HG03139 (cell line): ENCODE measurements at regions not wholly inside any gene's neighbourhood (a gene's known extent, or its start where the extent isn't known, plus 50 kb on each side); places are given as distances from the start of the nearest gene placed in this dataset.

Experiments used
- ATAC-seq: cut with Tn5 transposase; IDR thresholded peaks from one replicate; pipeline ENCODE4 v1.9.1; 2021; ENCODE audit not compliant: unreplicated experiment

GRCh38 chr2:4134551-4135550, 431.5 kb downstream of the DCDC2C start:
- ATAC-seq, result no peak

- no peak for ATAC-seq
These were observed 432.4 kb downstream of the DCDC2C start for GRCh38 chr2:4135765-4136164.

GRCh38 chr2:4139316-4139715, 435.9 kb downstream of the DCDC2C start:
- no peak for ATAC-seq

- no peak for ATAC-seq
These were observed 436.4 kb downstream of the DCDC2C start for GRCh38 chr2:4139731-4140130.

GRCh38 chr2:4140281-4140970, 437.1 kb downstream of the DCDC2C start:
- ATAC-seq, result no peak

- no peak for ATAC-seq
These were observed 441.4 kb downstream of the DCDC2C start for GRCh38 chr2:4144731-4145130.

- ATAC-seq, result no peak
These were observed 448.1 kb downstream of the DCDC2C start for GRCh38 chr2:4151521-4151920.

- no peak for ATAC-seq
These were observed 448.7 kb downstream of the DCDC2C start for GRCh38 chr2:4152051-4152450.

GRCh38 chr2:4168834-4169233, 465.5 kb downstream of the DCDC2C start:
- no peak for ATAC-seq

- no peak for ATAC-seq
These were observed 471.4 kb downstream of the DCDC2C start for GRCh38 chr2:4174796-4175195.

GRCh38 chr2:4175343-4175742, 472.0 kb downstream of the DCDC2C start:
- ATAC-seq, result no peak

GRCh38 chr2:4180631-4181030, 477.3 kb downstream of the DCDC2C start:
- ATAC-seq, result no peak

- ATAC-seq, result no peak
These were observed 477.7 kb downstream of the DCDC2C start for GRCh38 chr2:4181062-4181461.

GRCh38 chr2:4188561-4188960, 485.2 kb downstream of the DCDC2C start:
- no peak for ATAC-seq

- ATAC-seq, result no peak
These were observed 487.2 kb downstream of the DCDC2C start for GRCh38 chr2:4190548-4190947.

GRCh38 chr2:4192119-4192518, 488.7 kb downstream of the DCDC2C start:
- no peak for ATAC-seq

GRCh38 chr2:4214444-4215205, 511.2 kb downstream of the DCDC2C start:
- no peak for ATAC-seq

GRCh38 chr2:4217737-4218136, 514.4 kb downstream of the DCDC2C start:
- no peak for ATAC-seq

GRCh38 chr2:4219101-4219500, 515.7 kb downstream of the DCDC2C start:
- ATAC-seq, result no peak

GRCh38 chr2:4219571-4219970, 516.2 kb downstream of the DCDC2C start:
- no peak for ATAC-seq

- no peak for ATAC-seq
These were observed 518.1 kb downstream of the DCDC2C start for GRCh38 chr2:4221434-4221833.
